NCI-H2196 (cell line): ENCODE measurements at regions not wholly inside any gene's neighbourhood (a gene's known extent, or its start where the extent isn't known, plus 50 kb on each side); places are given as distances from the start of the nearest gene placed in this dataset.
"Not testable (repeated sequence)": the region's sequence is repeated elsewhere in the genome, so short reads cannot be mapped to it uniquely, and the experiment has no call there.

Source experiments
- DNase-seq: peaks from one replicate; lab custom pipeline; 2025; ENCODE audit not compliant: unreplicated experiment; lab: John Stamatoyannopoulos, UW

DNA sequence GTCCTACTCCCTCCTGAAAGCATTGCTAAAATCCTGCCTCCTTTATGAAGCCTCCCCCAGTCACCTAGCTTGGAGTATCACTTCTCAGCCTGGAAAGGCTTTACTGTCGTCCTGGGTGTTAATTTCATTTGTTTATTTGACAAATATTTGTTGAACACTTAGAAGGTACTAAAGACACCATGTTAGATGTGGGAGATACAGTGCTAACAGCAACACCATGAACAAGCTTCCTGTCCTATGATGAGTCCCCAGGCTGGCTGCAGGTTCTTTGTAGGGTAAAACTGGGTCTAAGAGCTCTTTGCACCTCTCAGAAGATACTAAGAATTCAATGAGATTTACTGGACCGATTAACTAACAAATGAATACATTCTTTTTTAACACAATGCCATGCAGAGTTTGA lies 109.2 kb upstream of the TMEM170B start:
- DNase-seq: no peak

DNA sequence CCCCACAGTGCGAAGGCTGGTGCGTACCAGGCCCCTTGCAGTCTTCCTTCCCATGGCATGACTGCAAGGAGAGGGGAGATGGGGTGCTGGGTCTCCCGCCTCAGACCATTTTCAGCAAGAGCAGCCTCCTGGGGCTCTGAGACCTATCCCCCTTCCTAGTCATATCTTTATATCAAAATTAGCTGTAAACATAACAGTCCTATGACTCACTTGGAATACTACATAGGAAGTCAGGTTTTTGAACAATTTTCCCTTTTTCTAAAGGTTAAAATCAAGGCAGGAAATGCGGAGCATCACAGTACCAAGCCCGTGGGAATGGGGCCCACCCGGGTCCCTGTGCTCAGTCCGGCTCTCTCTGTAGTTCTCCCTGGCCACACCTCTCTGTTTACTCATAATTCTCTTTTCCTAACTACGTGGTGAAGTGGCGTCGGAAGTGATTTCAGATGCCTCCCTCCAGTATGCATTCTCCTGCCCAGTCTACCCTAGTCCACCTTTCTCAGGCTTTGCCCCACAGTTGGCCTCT lies 109.8 kb upstream of the TMEM170B start:
- DNase-seq: no peak

DNA sequence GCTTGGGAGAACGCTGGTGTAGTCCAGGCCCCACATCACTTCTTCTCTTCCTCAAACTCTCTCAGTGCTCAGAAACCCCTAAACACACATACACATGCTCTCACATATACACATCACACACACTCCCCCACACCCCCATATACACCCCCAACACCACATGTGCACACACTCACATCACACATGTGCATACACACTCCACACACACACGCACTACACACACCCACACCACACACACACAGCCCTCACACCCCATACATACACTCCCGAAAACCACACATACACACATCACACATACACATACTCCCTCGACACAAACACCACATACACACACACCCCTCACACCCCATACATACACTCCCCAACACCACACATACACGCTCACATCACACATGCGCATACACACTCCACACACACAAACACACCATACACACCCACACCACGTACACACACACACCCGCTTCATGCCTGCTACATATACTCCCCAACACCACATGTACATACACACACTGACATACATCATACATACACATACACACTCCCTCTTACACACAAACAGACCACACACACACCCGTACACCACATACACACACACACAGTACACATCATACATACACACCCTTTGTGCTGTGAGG lies 110.3 kb upstream of the TMEM170B start:
- no peak for DNase-seq

DNA sequence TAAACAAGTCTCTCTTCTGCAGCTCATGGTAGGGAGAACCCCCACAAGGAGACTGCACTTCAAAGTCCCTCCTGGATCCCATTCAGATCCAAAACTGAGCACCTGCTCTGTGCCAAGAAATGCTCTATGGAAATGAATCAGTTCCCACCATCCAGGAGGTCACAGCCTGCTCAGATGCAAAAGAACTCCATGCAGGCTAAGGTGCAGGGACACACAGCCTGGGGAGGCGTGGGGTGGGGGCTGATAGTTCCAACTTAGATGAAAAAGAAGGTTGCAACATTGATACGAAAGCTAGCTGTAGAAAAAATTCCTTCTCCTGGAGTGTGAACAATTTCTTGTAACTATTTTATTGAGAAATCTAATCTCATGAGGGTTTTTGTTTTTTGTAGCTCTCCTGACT lies 111.0 kb upstream of the TMEM170B start:
- no peak for DNase-seq

DNA sequence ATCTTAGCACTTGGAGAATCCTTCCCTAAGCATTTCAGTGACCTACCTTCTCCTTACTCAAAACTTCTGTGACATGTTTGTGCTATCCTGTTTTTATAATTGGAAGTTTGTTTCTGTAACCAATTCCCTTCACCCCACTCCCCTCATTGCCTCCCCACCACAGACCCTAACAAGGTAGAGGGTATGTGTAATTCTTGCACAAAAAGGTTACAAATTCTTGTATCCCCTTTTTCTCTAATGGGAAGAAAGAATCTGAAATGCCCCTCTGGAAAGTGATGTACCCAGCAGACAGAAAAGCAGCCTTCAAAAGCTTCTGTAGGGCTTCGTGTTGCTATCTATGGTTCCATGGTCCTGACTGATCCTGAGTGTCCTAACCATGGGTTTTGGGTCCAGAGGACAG lies 111.7 kb upstream of the TMEM170B start:
- no peak for DNase-seq

DNA sequence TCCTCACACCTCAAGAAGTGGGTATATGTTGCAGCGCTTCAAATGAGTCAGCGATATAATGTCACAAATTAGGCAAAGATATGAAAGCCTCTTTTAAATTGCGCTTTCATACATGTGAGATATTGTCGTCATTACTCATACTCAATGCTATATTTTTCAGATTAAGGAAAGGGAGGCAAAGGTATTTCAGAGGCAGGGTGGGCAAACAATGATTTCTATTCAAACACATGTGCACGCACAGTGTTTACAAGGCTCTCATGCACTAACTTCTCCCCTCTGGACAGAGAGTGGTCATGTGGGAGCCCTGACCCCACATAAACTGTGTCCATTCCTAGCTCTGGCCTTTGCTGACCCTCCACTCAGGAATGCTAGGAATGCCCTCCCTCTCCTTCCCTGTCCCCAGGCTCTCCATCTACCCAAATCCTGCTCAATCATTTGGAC lies 112.1 kb upstream of the TMEM170B start:
- DNase-seq: no peak

DNA sequence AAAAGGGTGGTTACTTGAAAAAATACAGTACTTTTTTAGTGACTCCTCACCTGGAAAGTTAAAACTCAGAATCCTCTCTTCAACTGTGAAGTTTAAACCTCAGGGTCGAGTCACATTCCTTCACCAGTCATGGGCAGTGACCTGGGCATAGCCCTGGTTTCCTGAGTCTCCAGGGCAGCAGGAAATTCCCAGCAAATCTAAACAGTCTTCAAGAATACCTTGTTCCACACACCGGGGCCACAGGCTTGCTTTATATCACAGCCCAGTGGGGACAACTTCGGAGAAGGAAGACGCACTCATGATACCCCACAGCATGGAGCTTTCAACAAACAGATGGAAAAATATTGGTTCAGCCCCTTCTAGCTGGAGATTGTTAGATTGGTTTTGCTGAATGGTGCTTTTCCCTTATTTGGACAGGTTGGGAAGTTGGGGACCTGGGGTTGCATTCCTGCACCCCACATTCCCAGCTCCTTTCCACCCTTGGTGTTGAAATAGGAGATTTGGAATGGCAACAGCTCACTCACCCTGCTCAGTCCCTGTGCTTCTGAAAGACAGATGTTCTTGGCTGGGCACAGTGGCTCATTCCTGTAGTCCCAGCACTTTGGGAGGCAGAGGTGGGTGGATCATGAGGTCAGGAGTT lies 113.0 kb upstream of the TMEM170B start:
- DNase-seq: no peak

- no peak for DNase-seq
Measured at GRCh38 chr6:11423667-11424066, 113.9 kb upstream of the TMEM170B start.

DNA sequence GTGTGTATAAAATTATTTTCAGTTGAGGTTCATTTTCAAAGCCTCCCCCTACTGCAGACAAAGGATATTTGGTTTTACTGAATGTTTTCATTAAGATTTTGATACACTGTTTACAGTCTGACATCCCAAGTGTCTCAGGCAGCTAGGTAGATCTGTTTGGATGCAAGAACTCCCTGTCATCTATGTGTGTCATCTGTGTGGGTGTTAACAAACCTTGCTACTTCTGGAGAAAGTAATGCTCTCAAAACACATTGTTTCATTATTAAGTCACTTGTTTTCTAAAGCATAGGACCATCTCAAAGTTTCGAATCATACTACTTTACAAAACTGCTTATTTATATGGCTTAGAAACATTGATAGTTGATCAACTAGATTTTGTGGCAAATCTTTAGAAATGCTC lies 114.5 kb upstream of the TMEM170B start:
- DNase-seq: no peak

- DNase-seq: no peak
Measured at GRCh38 chr6:11419763-11420453, 117.6 kb upstream of the TMEM170B start.

GRCh38 chr6:11418290-11418905 lies 119.2 kb upstream of the TMEM170B start:
- DNase-seq: no peak

DNA sequence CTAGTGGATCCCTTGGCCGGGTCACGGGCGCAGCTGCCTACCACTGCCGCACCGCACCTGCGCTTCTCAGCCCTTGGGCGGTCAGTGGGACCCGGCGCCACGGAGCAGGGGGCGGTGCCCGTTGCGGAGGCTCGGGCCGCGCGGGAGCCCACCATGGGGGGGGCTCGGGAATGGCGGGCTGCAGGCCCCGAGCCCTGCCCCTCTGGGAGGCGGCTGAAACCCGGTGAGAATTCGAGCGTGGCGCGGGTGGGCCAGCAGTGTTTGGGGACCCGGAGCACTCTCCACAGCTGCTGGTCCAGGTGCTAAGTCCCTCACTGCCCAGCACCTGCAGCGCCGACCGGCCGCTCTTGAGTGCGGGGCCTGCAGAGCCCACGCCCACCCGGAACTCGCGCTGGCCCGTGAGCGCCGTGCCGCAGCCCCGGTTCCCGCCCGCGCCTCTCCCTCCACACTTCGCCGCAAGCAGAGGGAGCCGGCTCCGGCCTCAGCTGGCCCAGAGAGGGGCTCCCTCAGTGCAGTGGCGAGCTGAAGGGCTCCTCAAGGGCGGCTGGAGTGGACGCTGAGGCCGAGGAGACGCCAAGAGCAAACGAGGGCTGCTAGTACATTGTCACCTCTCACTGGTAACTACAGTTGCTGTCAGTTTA lies 120.5 kb upstream of the TMEM170B start:
- no peak for DNase-seq

- not testable (repeated sequence) for DNase-seq
Measured at GRCh38 chr6:11416099-11416935, 121.2 kb upstream of the TMEM170B start.

DNA sequence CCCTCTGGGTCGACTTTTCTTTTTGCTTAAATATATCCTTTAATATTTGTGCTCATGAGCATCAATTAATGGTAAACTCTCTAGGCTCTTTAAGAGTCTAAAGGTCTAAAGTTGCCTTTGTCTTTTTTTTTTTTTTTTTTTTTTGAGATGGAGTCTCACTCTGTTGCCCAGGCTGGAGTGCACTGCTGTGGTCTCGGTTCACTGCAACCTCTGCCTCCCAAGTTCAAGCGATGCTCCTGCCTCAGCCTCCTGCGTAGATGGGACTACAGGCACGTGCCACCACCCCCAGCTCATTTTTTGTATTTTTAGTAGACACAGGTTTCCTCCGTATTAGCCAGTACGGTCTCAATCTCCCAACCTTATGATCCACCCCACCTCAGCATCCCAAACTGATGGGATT lies 122.0 kb upstream of the TMEM170B start:
- no peak for DNase-seq

DNA sequence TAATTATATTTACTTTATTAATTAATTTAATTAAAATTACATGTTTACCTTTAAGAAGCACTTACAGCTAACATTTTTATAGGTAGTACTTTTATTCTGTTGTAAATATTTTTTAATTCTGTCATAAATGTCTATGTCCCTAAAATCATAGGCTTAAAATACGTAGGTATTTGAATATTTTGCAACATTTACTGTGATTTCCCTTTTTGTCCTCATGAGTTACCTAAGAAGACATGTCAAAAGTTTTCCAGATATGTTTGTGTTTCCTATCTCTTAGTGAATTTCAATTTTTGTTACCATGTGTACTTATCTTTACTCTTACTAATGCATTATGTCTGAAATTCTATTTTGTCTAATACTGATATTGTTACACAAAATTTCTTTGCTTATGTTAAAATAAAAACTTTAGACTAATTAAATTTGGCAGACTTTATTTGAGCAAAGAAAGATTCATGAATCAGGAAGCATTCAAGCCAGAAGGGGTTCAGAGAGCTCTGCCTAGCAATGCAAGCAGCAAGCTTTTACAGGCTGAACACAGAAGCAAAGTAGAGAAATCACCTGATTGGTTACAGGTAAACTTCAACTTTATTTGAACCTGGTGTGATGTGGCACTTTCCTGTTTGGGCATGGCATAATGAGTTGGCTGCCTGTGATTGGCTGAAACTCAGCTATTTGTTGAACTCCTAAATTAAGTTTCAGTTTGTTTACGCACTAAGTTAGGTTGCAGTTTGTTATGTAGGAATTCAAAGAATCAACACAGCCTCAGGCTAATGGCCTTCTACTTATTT lies 123.2 kb upstream of the TMEM170B start:
- no peak for DNase-seq

GRCh38 chr6:11413728-11414127 lies 123.8 kb upstream of the TMEM170B start:
- DNase-seq: no peak

DNA sequence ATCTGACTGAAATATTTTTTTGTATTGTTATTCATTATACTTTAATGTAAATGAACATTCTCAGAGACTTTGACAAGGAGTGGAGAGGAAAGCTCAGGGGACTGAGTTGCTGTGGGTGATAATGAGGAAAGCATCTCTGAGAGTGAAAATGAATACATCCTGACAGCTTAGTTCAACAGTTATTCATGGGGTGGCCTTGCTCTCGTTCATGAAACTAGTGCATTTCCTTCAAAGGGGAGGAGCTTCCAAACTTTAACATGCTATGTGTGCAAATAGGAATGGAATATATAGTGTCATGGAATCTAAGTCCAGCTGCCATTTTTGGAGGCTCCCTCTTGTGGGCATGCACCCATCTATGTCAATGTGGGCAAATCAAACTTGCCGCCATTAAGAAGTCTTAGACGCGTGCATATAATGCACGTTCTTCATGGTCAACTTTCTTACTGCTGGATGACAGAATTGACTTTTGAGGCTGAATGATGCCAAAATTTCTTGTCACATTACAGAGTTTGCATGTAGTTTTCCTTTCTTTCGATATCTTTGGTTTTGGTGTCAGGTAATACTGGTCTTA lies 124.3 kb upstream of the TMEM170B start:
- no peak for DNase-seq

GRCh38 chr6:11412616-11413015 lies 124.9 kb upstream of the TMEM170B start:
- no peak for DNase-seq

DNA sequence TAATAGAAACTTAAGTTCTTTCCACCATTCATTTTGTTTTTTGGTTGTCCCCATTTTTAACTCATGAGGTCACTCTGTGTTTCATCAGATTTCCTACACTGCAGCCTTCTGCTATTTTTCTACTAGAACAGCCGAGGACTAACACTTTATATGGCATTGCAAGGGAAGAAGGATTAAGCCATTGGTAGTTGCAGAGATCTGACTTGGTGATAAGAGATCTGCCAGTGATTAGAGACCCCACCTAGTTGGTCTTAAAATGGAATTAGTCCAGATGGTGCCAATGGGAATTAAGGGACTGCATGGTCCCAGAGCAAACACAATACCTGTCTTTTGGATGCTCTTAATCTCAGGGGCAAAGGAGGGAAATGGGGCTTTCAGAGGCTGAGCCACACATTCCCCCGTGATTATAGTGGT lies 125.5 kb upstream of the TMEM170B start:
- DNase-seq: no peak
